NT2/D1 (cell line): ENCODE measurements at regions not wholly inside any gene's neighbourhood (a gene's known extent, or its start where the extent isn't known, plus 50 kb on each side); places are given as distances from the start of the nearest gene placed in this dataset.

ENCODE experiments used
- DNase-seq: peaks from one replicate; pipeline ENCODE4 v3.0.0-alpha.2; 2011; ENCODE audit warnings: low read depth, low spot score
- H3K27me3 ChIP-seq: 2 replicates; pipeline ENCODE4 v1.6.0; 2011; ENCODE audit warnings: mild to moderate bottlenecking; ENCODE audit not compliant: insufficient read length, insufficient read depth
- H3K36me3 ChIP-seq: 2 replicates; pipeline ENCODE4 v1.6.1; 2011; ENCODE audit warnings: mild to moderate bottlenecking, low read length, mixed read lengths; ENCODE audit not compliant: insufficient read depth, insufficient read length
- H3K4me1 ChIP-seq: 2 replicates; pipeline ENCODE4 v1.5.1; 2011; ENCODE audit not compliant: insufficient read depth, insufficient read length
- H3K4me3 ChIP-seq: 2 replicates; pipeline ENCODE4 v1.5.1; 2011; ENCODE audit warnings: low read depth; ENCODE audit not compliant: insufficient read length
- H3K9ac ChIP-seq: 2 replicates; pipeline ENCODE4 v1.6.0; 2011; ENCODE audit warnings: low read depth; ENCODE audit not compliant: insufficient read length
- H3K9me3 ChIP-seq: 2 replicates; pipeline ENCODE4 v1.5.1; 2011; ENCODE audit warnings: mild to moderate bottlenecking, low read length; ENCODE audit not compliant: insufficient read depth
- SUZ12 ChIP-seq: IDR thresholded peaks from 2 replicates; pipeline ENCODE4 v1.6.1; 2011; ENCODE audit not compliant: insufficient read length, insufficient read depth; ENCODE audit errors: extremely low read depth
- YY1 ChIP-seq: IDR thresholded peaks from 2 replicates; pipeline ENCODE4 v1.6.1; 2011; ENCODE audit not compliant: insufficient read length, insufficient read depth
- ZNF274 ChIP-seq: IDR thresholded peaks from 2 replicates; pipeline ENCODE4 v1.6.1; 2011; ENCODE audit warnings: mild to moderate bottlenecking, low read depth, low read length

DNA sequence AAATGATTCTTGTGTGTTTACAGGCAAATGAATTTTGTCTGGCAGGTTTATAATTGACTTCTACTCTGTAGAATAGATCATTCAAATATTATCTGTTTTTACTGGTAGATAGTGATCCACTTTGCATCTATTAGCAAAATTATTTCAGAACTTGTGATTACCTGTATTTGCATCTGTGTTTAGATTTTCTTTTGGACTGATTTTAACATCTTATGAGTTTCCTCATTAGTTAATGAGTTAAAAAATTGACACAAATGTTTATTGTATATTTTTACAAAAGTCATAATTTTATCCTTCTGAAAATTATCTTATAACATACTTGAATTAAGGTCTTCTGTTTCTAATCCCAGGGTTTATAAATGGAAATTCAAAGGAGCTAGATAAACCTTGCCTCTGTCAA, 132.0 kb upstream of the KCNJ16 start:
- TF ChIP-seq YY1 = no peak
- TF ChIP-seq ZNF274 = no peak
- no peak for TF ChIP-seq SUZ12
- H3K27me3 ChIP-seq = no peaks in the 10 kb centered on the region
- H3K9me3 ChIP-seq = no peaks in the 10 kb centered on the region
- no peak overlapping the region for H3K4me3 ChIP-seq
- H3K36me3 ChIP-seq = no peaks in the 10 kb centered on the region
- DNase-seq = no peak
- no peak overlapping the region for H3K9ac ChIP-seq
- no peaks in the 10 kb centered on the region for H3K4me1 ChIP-seq

DNA sequence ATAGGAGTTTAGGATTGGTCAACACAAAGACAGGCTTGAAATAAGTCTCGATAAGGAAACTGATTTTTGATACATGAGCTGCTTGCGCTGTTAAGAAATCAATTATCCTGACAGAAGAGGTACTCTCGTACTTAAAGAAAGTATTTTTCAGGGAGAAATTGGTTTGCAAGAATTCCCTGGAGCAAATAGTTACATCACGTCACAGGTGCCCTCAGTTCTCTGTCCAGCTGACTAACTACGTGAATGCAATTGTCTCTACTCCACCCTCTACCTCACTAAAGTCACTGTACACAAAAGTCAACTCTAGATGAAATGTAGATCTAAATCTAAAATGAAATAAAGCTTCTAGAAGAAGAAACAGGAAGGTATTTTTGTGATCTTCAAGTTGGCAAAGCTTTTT, 130.6 kb upstream of the KCNJ16 start:
- no peaks in the 10 kb centered on the region for H3K27me3 ChIP-seq
- H3K4me3 ChIP-seq = no peak overlapping the region
- DNase-seq = no peak
- no peaks in the 10 kb centered on the region for H3K9me3 ChIP-seq
- no peaks in the 10 kb centered on the region for H3K4me1 ChIP-seq
- TF ChIP-seq SUZ12 (no peak), YY1 (no peak), ZNF274 (no peak)
- H3K9ac ChIP-seq = no peak overlapping the region
- no peaks in the 10 kb centered on the region for H3K36me3 ChIP-seq

DNA sequence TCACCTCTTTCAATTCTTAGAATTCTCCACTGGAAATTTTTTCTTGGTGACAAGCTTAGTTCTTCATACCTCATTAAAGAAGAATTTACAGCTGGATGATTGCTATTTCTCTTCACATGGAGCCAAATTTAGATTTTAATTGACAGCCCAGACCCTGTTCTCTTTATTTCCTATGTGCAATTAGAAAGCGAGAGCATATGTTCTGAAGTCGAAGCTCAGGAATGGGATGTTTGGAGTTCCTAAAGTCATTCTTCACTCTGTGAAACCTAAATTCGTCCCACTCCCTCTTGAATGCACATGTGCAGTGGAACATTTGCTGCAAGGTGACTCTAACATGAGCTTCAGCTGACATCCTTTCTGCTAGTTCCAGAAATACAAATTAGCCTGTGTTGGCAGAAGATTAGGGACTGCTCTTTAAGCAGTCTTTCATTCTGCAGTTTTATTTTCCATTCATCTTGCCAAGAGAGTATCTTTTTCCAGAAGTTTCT, 129.3 kb upstream of the KCNJ16 start:
- TF ChIP-seq ZNF274 (no peak), SUZ12 (no peak), YY1 (no peak)
- H3K4me1 ChIP-seq = no peaks in the 10 kb centered on the region
- no peak overlapping the region for H3K4me3 ChIP-seq
- no peaks in the 10 kb centered on the region for H3K36me3 ChIP-seq
- no peaks in the 10 kb centered on the region for H3K27me3 ChIP-seq
- no peak overlapping the region for H3K9ac ChIP-seq
- no peaks in the 10 kb centered on the region for H3K9me3 ChIP-seq
- no peak for DNase-seq

DNA sequence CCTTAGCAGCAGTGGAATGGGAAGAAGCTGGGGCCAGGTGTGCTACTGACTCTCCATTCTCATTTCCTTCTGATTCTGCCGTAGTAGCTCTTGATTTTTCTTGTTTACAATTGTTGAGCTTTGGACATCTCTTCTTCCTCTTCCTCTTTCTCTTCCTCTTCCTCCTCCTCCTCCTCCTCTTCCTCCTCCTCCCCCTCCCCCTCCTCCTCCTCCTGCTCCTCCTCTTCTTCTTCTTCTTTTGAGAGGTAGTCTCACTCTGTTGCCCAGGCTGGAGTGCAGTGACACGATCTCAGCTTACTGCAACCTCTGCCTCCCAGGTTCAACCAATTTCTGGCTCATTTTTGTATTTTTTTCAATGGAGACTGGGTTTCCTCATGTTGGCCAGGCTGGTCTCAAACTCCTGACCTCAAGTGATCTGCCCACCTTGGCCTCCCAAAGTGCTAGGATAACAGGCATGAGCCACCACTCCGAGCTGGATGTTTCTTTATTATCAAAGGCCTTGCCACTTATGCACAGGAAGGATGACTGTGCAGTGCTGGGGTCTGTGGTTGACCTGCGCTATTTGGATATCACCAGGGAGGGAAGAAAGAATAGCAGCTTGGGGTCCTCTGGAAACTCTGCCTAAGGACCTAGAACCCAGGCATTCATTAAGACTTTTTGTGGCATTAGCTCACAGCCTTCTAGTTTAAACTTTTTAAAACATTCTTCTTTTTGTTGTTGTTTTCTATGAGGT, 127.8 kb upstream of the KCNJ16 start:
- no peaks in the 10 kb centered on the region for H3K9me3 ChIP-seq
- H3K4me3 ChIP-seq = no peak overlapping the region
- no peaks in the 10 kb centered on the region for H3K36me3 ChIP-seq
- no peaks in the 10 kb centered on the region for H3K27me3 ChIP-seq
- no peak for TF ChIP-seq SUZ12
- no peak for TF ChIP-seq ZNF274
- TF ChIP-seq YY1 = no peak
- H3K9ac ChIP-seq = no peak overlapping the region
- DNase-seq = no peak
- no peaks in the 10 kb centered on the region for H3K4me1 ChIP-seq

DNA sequence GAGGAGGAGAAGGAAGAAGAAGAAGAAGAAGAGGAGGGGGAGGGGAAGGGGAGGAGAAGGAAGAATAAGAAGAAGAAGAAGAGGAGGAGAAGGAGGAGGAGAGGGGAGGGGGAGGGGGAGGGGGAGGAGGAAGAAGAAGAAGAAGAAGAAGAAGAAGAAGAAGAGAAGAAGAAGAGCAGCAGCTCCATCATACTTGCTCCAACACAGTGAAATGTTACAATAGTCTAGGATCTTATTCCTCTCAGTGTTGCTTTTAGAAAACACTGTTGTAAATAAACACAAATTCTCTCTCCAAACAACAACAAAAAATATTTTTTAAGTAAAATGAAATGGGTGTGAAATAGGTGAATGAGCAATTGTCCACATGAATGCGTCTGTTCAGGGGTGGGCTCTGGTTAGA, 126.6 kb upstream of the KCNJ16 start:
- no peaks in the 10 kb centered on the region for H3K36me3 ChIP-seq
- no peak for TF ChIP-seq YY1
- TF ChIP-seq SUZ12 = no peak
- no peak for TF ChIP-seq ZNF274
- no peak for DNase-seq

DNA sequence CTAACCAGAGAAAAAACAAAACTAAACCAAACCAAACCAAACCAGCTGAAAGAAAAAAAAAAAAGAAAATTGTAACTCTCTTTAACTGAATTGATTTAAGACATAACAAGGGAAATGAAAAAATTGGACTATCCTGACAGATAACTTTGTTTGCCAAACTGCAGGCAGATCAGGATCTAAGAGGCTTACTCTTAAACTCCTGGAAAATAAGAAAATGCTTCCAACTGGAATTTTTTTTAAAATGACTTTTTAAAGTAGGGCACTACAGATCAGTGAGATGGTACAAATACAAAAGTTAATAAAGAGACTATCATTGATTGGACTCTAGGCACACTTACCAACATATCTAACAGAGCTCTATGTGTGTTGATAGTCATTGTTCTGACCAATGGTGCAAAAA, 125.5 kb upstream of the KCNJ16 start:
- TF ChIP-seq ZNF274 (no peak), SUZ12 (no peak), YY1 (no peak)
- no peaks in the 10 kb centered on the region for H3K4me1 ChIP-seq
- no peak for DNase-seq
- no peaks in the 10 kb centered on the region for H3K9me3 ChIP-seq
- H3K36me3 ChIP-seq = no peaks in the 10 kb centered on the region
- H3K27me3 ChIP-seq = no peaks in the 10 kb centered on the region
- no peak overlapping the region for H3K4me3 ChIP-seq
- no peak overlapping the region for H3K9ac ChIP-seq

More for the DNA sequence above, 126.6 kb upstream of the KCNJ16 start:
- H3K4me3 ChIP-seq = no peak overlapping the region
- no peak overlapping the region for H3K9ac ChIP-seq
- no peaks in the 10 kb centered on the region for H3K27me3 ChIP-seq
- H3K4me1 ChIP-seq = no peaks in the 10 kb centered on the region
- no peaks in the 10 kb centered on the region for H3K9me3 ChIP-seq

DNA sequence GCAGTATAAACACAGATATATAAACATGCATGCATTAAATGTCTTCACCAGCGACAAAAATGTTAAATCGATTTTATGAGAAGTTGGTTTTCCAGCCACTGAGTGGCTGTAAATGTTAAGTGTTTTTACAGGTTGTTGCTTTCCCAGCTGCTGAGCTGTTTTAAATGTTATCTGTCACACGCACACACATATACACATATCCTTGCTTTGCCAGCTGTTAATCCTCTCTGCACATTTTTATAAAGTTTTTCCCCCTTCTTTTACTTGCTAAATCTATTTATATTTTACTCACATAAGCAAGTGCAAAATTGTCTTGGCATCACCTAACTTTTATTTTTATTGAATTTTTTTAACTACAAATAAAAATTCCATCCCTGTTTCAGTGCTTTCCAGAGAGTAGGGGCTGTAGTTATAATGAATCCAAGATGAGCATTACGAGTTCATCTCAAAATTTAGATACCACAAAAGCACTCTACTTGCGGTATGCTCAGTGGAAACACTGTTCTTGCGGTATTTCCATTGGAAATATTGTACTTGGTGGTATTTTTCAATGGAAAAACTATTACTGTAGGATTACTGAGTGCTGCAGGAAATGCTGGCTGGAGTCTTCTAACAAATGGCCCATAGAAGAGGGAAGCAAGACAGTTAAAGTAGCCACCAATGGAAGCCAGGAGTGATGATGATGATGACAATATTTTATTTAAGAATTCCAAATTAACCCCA, 124.9 kb upstream of the KCNJ16 start:
- TF ChIP-seq SUZ12 (no peak), ZNF274 (no peak), YY1 (no peak)
- no peaks in the 10 kb centered on the region for H3K27me3 ChIP-seq

More for the DNA sequence above, 124.9 kb upstream of the KCNJ16 start:
- Histone ChIP-seq H3K36me3 (no peaks in the 10 kb centered on the region), H3K4me1 (no peaks in the 10 kb centered on the region), H3K4me3 (no peak overlapping the region), H3K9ac (no peak overlapping the region), H3K9me3 (no peaks in the 10 kb centered on the region)
- DNase-seq = no peak
